CD4-positive, alpha-beta T cell treated with Interleukin-17A for 4 hours (primary cell): ENCODE measurements at regions not wholly inside any gene's neighbourhood (a gene's known extent, or its start where the extent isn't known, plus 50 kb on each side); places are given as distances from the start of the nearest gene placed in this dataset.

Experiments
- DNase-seq: peaks from one replicate; pipeline ENCODE4 v3.0.0-alpha.2; 2020; ENCODE audit warnings: mixed read lengths

GRCh38 chr16:51359141-51359955 lies 208.3 kb upstream of the SALL1 start:
- DNase-seq: no peak

GRCh38 chr16:51357839-51358238 lies 206.8 kb upstream of the SALL1 start:
- no peak for DNase-seq

- DNase-seq: no peak
These were observed 204.8 kb upstream of the SALL1 start for GRCh38 chr16:51355875-51356274.

GRCh38 chr16:51355195-51355594 lies 204.1 kb upstream of the SALL1 start:
- DNase-seq: no peak

GRCh38 chr16:51353055-51353454 lies 202.0 kb upstream of the SALL1 start:
- no peak for DNase-seq

GRCh38 chr16:51349626-51350025 lies 198.6 kb upstream of the SALL1 start:
- DNase-seq: no peak

GRCh38 chr16:51343411-51343810 lies 192.3 kb upstream of the SALL1 start:
- DNase-seq: no peak

GRCh38 chr16:51341204-51341603 lies 190.1 kb upstream of the SALL1 start:
- no peak for DNase-seq

GRCh38 chr16:51337662-51338061 lies 186.6 kb upstream of the SALL1 start:
- no peak for DNase-seq

- DNase-seq: no peak
These were observed 177.7 kb upstream of the SALL1 start for GRCh38 chr16:51328733-51329132.

GRCh38 chr16:51327001-51327400 lies 175.9 kb upstream of the SALL1 start:
- DNase-seq: no peak

- no peak for DNase-seq
These were observed 175.2 kb upstream of the SALL1 start for GRCh38 chr16:51326131-51326856.

GRCh38 chr16:51321251-51321650 lies 170.2 kb upstream of the SALL1 start:
- DNase-seq: no peak

- DNase-seq: no peak
These were observed 166.5 kb upstream of the SALL1 start for GRCh38 chr16:51317575-51317974.

- no peak for DNase-seq
These were observed 162.1 kb upstream of the SALL1 start for GRCh38 chr16:51313198-51313597.

GRCh38 chr16:51312363-51313150 lies 161.5 kb upstream of the SALL1 start:
- DNase-seq: no peak

- DNase-seq: no peak
These were observed 159.1 kb upstream of the SALL1 start for GRCh38 chr16:51310159-51310558.

GRCh38 chr16:51306886-51307595 lies 156.0 kb upstream of the SALL1 start:
- no peak for DNase-seq

- DNase-seq: no peak
These were observed 155.0 kb upstream of the SALL1 start for GRCh38 chr16:51306116-51306515.

- no peak for DNase-seq
These were observed 154.3 kb upstream of the SALL1 start for GRCh38 chr16:51305337-51305736.

GRCh38 chr16:51302042-51302441 lies 151.0 kb upstream of the SALL1 start:
- DNase-seq: no peak

- DNase-seq: no peak
These were observed 147.7 kb upstream of the SALL1 start for GRCh38 chr16:51298800-51299199.
